ENCODE measurements at regions not wholly inside any gene's neighbourhood (a gene's known extent, or its start where the extent isn't known, plus 50 kb on each side); places are given as distances from the start of the nearest gene placed in this dataset.

- H3K9me3 Mint-ChIP-seq (ENCODE audit: low read depth), result no peaks in the 10 kb centered on the region
- no peak overlapping the region for H3K27ac Mint-ChIP-seq
- no peak overlapping the region for H3K4me3 Mint-ChIP-seq (ENCODE audit: low read depth)
- H3K36me3 Mint-ChIP-seq (ENCODE audit: insufficient read depth), result no peaks in the 10 kb centered on the region
- no peak for DNase-seq (ENCODE audit: low spot score, unreplicated experiment)
- no peaks in the 10 kb centered on the region for H3K27me3 Mint-ChIP-seq
- TF ChIP-seq CTCF (IDR thresholded peaks at IDR 0.05; ENCODE audit: unreplicated experiment), result peak; percentile 51
- no peaks in the 10 kb centered on the region for H3K4me1 Mint-ChIP-seq (ENCODE audit: low read depth)
These were observed 578.6 kb downstream of the RERGL start for GRCh38 chr12:17511369-17511768.

GRCh38 chr12:17507336-17507735, 582.7 kb downstream of the RERGL start:
- no peaks in the 10 kb centered on the region for H3K9me3 Mint-ChIP-seq (ENCODE audit: low read depth)
- no peak for TF ChIP-seq CTCF (IDR thresholded peaks at IDR 0.05; ENCODE audit: unreplicated experiment)
- DNase-seq (ENCODE audit: low spot score, unreplicated experiment), result no peak
- no peaks in the 10 kb centered on the region for H3K36me3 Mint-ChIP-seq (ENCODE audit: insufficient read depth)
- H3K4me1 Mint-ChIP-seq (ENCODE audit: low read depth), result peaks cover 1% of the 10 kb centered on the region
- no peaks in the 10 kb centered on the region for H3K27me3 Mint-ChIP-seq
- no peak overlapping the region for H3K4me3 Mint-ChIP-seq (ENCODE audit: low read depth)
- H3K27ac Mint-ChIP-seq, result no peak overlapping the region

- Mint-ChIP-seq H3K27me3 (no peaks in the 10 kb centered on the region), H3K9me3 (ENCODE audit: low read depth) (no peaks in the 10 kb centered on the region), H3K27ac (no peak overlapping the region), H3K36me3 (ENCODE audit: insufficient read depth) (no peaks in the 10 kb centered on the region), H3K4me1 (ENCODE audit: low read depth) (peaks cover 1% of the 10 kb centered on the region), H3K4me3 (ENCODE audit: low read depth) (no peak overlapping the region)
- DNase-seq (ENCODE audit: low spot score, unreplicated experiment), result no peak
- TF ChIP-seq CTCF (IDR thresholded peaks at IDR 0.05; ENCODE audit: unreplicated experiment), result no peak
These were observed 586.3 kb downstream of the RERGL start for GRCh38 chr12:17503742-17504141.

- Mint-ChIP-seq H3K9me3 (ENCODE audit: low read depth) (no peaks in the 10 kb centered on the region), H3K4me3 (ENCODE audit: low read depth) (no peak overlapping the region), H3K4me1 (ENCODE audit: low read depth) (no peaks in the 10 kb centered on the region), H3K27ac (no peak overlapping the region), H3K36me3 (ENCODE audit: insufficient read depth) (no peaks in the 10 kb centered on the region), H3K27me3 (no peaks in the 10 kb centered on the region)
- no peak for DNase-seq (ENCODE audit: low spot score, unreplicated experiment)
- TF ChIP-seq CTCF (IDR thresholded peaks at IDR 0.05; ENCODE audit: unreplicated experiment), result peak; percentile 37
These were observed 600.5 kb downstream of the RERGL start for GRCh38 chr12:17489452-17489851.

- peaks cover 35% of the 10 kb centered on the region for H3K9me3 Mint-ChIP-seq (ENCODE audit: low read depth)
- H3K4me3 Mint-ChIP-seq (ENCODE audit: low read depth), result no peak overlapping the region
- TF ChIP-seq CTCF (IDR thresholded peaks at IDR 0.05; ENCODE audit: unreplicated experiment), result no peak
- DNase-seq (ENCODE audit: low spot score, unreplicated experiment), result no peak
- peaks cover 2% of the 10 kb centered on the region for H3K36me3 Mint-ChIP-seq (ENCODE audit: insufficient read depth)
- H3K27me3 Mint-ChIP-seq, result no peaks in the 10 kb centered on the region
- no peaks in the 10 kb centered on the region for H3K4me1 Mint-ChIP-seq (ENCODE audit: low read depth)
- H3K27ac Mint-ChIP-seq, result no peak overlapping the region
These were observed 610.9 kb downstream of the RERGL start for GRCh38 chr12:17478908-17479673.

Measured in progenitor cell of endocrine pancreas (in vitro differentiated cells).